ENCODE measurements at regions not wholly inside any gene's neighbourhood (a gene's known extent, or its start where the extent isn't known, plus 50 kb on each side); places are given as distances from the start of the nearest gene placed in this dataset.
A peak's percentile ranks its signal among the peaks of the same experiment; 100 is the strongest.

- no peak for DNase-seq
Observed at GRCh38 chr20:61056627-61057442, 195.2 kb upstream of the CDH4 start.

- DNase-seq = no peak
Observed at GRCh38 chr20:61057443-61058121, 194.5 kb upstream of the CDH4 start.

GRCh38 chr20:61061981-61062380 lies 190.1 kb upstream of the CDH4 start:
- no peak for DNase-seq

GRCh38 chr20:61065853-61066252 lies 186.2 kb upstream of the CDH4 start:
- DNase-seq = no peak

GRCh38 chr20:61066526-61066925 lies 185.5 kb upstream of the CDH4 start:
- no peak for DNase-seq

GRCh38 chr20:61067221-61067620 lies 184.8 kb upstream of the CDH4 start:
- no peak for DNase-seq

GRCh38 chr20:61072398-61072797 lies 179.7 kb upstream of the CDH4 start:
- DNase-seq = no peak

- DNase-seq = no peak
Observed at GRCh38 chr20:61073376-61073775, 178.7 kb upstream of the CDH4 start.

GRCh38 chr20:61082720-61083119 lies 169.3 kb upstream of the CDH4 start:
- no peak for DNase-seq

- DNase-seq = no peak
Observed at GRCh38 chr20:61083431-61083830, 168.6 kb upstream of the CDH4 start.

GRCh38 chr20:61086031-61086430 lies 166.0 kb upstream of the CDH4 start:
- DNase-seq = no peak

GRCh38 chr20:61090541-61090940 lies 161.5 kb upstream of the CDH4 start:
- DNase-seq = no peak

GRCh38 chr20:61092251-61092650 lies 159.8 kb upstream of the CDH4 start:
- no peak for DNase-seq

GRCh38 chr20:61094581-61094980 lies 157.5 kb upstream of the CDH4 start:
- no peak for DNase-seq

- DNase-seq = no peak
Observed at GRCh38 chr20:61096463-61096862, 155.6 kb upstream of the CDH4 start.

- DNase-seq = no peak
Observed at GRCh38 chr20:61099806-61100205, 152.3 kb upstream of the CDH4 start.

GRCh38 chr20:61100489-61100888 lies 151.6 kb upstream of the CDH4 start:
- DNase-seq = peak in 1 of 5 experiments; percentile 4

GRCh38 chr20:61101321-61101720 lies 150.7 kb upstream of the CDH4 start:
- peak in 2 of 5 experiments; percentile 3 to 30 for DNase-seq

GRCh38 chr20:61104232-61104631 lies 147.8 kb upstream of the CDH4 start:
- no peak for DNase-seq

GRCh38 chr20:61105395-61105794 lies 146.7 kb upstream of the CDH4 start:
- no peak for DNase-seq

GRCh38 chr20:61106438-61106837 lies 145.6 kb upstream of the CDH4 start:
- DNase-seq = no peak

GRCh38 chr20:61109221-61109805 lies 142.7 kb upstream of the CDH4 start:
- DNase-seq = no peak

GRCh38 chr20:61112515-61112914 lies 139.5 kb upstream of the CDH4 start:
- DNase-seq = peak in 1 of 5 experiments; percentile 11

- DNase-seq = no peak
Observed at GRCh38 chr20:61113731-61114130, 138.3 kb upstream of the CDH4 start.

All from T-helper 2 cell (primary cell).